ENCODE measurements at regions not wholly inside any gene's neighbourhood (a gene's known extent, or its start where the extent isn't known, plus 50 kb on each side); places are given as distances from the start of the nearest gene placed in this dataset.

- no peak for DNase-seq (ENCODE audit: low read depth, low spot score)
- Histone ChIP-seq H3K4me2 (ENCODE audit: control insufficient read depth, insufficient read depth) (no peak overlapping the region), H3K79me2 (ENCODE audit: control insufficient read depth, insufficient read depth, low read length) (no peaks in the 10 kb centered on the region), H2AFZ (ENCODE audit: control insufficient read depth, low read depth, low read length) (no peak overlapping the region), H3K4me3 (no peak overlapping the region), H3K27me3 (replicated peaks in 1 of 2; ENCODE audit: control insufficient read depth in 2 of 2, insufficient read depth in 2 of 2, low read length in 1 of 2) (no peaks in the 10 kb centered on the region), H3K4me1 (ENCODE audit: control insufficient read depth, insufficient read depth, low read length) (no peaks in the 10 kb centered on the region), H3K9me3 (replicated peaks; ENCODE audit: control insufficient read depth, insufficient read depth, low read length) (no peaks in the 10 kb centered on the region), H3K36me3 (ENCODE audit: control insufficient read depth in 2 of 2, insufficient read depth in 2 of 2, low read length in 1 of 2) (no peaks in the 10 kb centered on the region), H4K20me1 (ENCODE audit: control insufficient read depth, insufficient read depth) (no peaks in the 10 kb centered on the region), H3K9ac (ENCODE audit: control insufficient read depth, insufficient read depth, low read length) (no peak overlapping the region), H3K27ac (ENCODE audit: control insufficient read depth, insufficient read depth) (no peak overlapping the region)
- RAD21 ChIA-PET (ENCODE audit: unreplicated experiment), result no interaction called here
- whole genome bisulfite sequencing (ENCODE audit: insufficient coverage, insufficient replicate concordance, low lambda C conversion rate, missing lambda C conversion rate), result 64% methylated on average over 1 of the region's 1 CpG
- SMC1A ChIA-PET (ENCODE audit: uncharacterized antibody, unreplicated experiment), result no interaction called here
- POLR2A ChIA-PET, result interaction anchor here (0.6 kb wide), 1 partner anchor 214 kb away, joined by 3 read pairs; no protein-coding TSS in a partner anchor
- FAIRE-seq, result no peak
- ATAC-seq, result peak; percentile 82
- no TSS peak for BruUV-seq (replicated peaks)
- intact Hi-C loops (cut with micrococcal nuclease; ENCODE audit: unreplicated experiment), result no loop called here
- CTCF ChIA-PET, result no interaction called here
- in situ Hi-C loops (cut with MboI), result no loop called here
- TF ChIP-seq MTA2 (IDR thresholded peaks at IDR 0.05; ENCODE audit: low read depth) (peak; percentile 36; the same call in 1 of the 2 replicates), NKRF (conservative IDR thresholded peaks at IDR 0.05) (no peak), CUX1 (IDR thresholded peaks at IDR 0.05; ENCODE audit: insufficient replicate concordance, low read depth, low read length) (no peak), ATF3 (IDR thresholded peaks at IDR 0.05; ENCODE audit: borderline replicate concordance, extremely low read depth, low read depth, low read length) (no peak), ZNF687 (IDR thresholded peaks at IDR 0.05) (0 out of 2 replicates have a peak, but pooled peaks have one; percentile 19), NFXL1 (IDR thresholded peaks at IDR 0.05; ENCODE audit: borderline replicate concordance) (no peak), RAD51 (IDR thresholded peaks at IDR 0.05) (peak; percentile 27; the same call in 1 of the 2 replicates), POLR2AphosphoS2 (IDR thresholded peaks at IDR 0.05; ENCODE audit: low read depth, low read length) (no peak), IKZF1 (conservative IDR thresholded peaks at IDR 0.05) (0 out of 2 replicates have a peak, but pooled peaks have one; percentile 15), SPI1 (IDR thresholded peaks at IDR 0.05; ENCODE audit: borderline replicate concordance, insufficient read depth, low read depth, low read length) (no peak), JUND (IDR thresholded peaks at IDR 0.05; ENCODE audit: low read depth, low read length) (no peak), MEF2B (IDR thresholded peaks at IDR 0.05; ENCODE audit: partially characterized antibody, poor library complexity, severe bottlenecking) (peak; percentile 14)
Observed at GRCh38 chr4:178070163-178070562, 627.9 kb upstream of the AGA start.

All from GM12878 (cell line).